Duodenal mucosa (tissue), 2 donors: ENCODE measurements at regions not wholly inside any gene's neighbourhood (a gene's known extent, or its start where the extent isn't known, plus 50 kb on each side); places are given as distances from the start of the nearest gene placed in this dataset.

Source experiments
- H3K27ac ChIP-seq: one replicate; pipeline ENCODE4 v1.7.0; 2013; ENCODE audit warnings: low read depth, low read length
- H3K27me3 ChIP-seq, 2 donors: one replicate each; pipeline ENCODE4 v1.7.0; 2013; ENCODE audit warnings: low read length in 2 of 2, control low read depth in 1 of 2; ENCODE audit not compliant: insufficient read depth in 2 of 2, control insufficient read depth in 1 of 2
- H3K36me3 ChIP-seq, 2 donors: one replicate each; pipeline ENCODE4 v1.7.0; 2013; ENCODE audit warnings: low read length in 2 of 2, control low read depth in 1 of 2; ENCODE audit not compliant: insufficient read depth in 2 of 2, control insufficient read depth in 1 of 2
- H3K4me1 ChIP-seq, 2 donors: one replicate each; pipeline ENCODE4 v1.7.0; 2013; ENCODE audit warnings: low read length in 2 of 2, control low read depth in 1 of 2; ENCODE audit not compliant: insufficient read depth in 2 of 2, control insufficient read depth in 1 of 2
- H3K4me3 ChIP-seq, 2 donors: one replicate each; pipeline ENCODE4 v1.7.0; 2013; ENCODE audit warnings: low read length in 2 of 2, low read depth in 1 of 2
- H3K9ac ChIP-seq, 2 donors: one replicate each; pipeline ENCODE4 v1.7.0; 2013; ENCODE audit warnings: low read length in 2 of 2, low read depth in 1 of 2
- H3K9me3 ChIP-seq, 2 donors: one replicate each; pipeline ENCODE4 v1.7.0; 2013; ENCODE audit warnings: low read length in 2 of 2, control low read depth in 1 of 2; ENCODE audit not compliant: control insufficient read depth in 1 of 2

- H3K9me3 ChIP-seq, result no peaks in the 10 kb centered on the region
- H3K27ac ChIP-seq, result no peak overlapping the region
- H3K9ac ChIP-seq, result no peak overlapping the region
- H3K27me3 ChIP-seq, result peaks cover 0 to 6% of the 10 kb centered on the region in 2 donors
- no peaks in the 10 kb centered on the region for H3K36me3 ChIP-seq
- no peak overlapping the region for H3K4me3 ChIP-seq
- no peaks in the 10 kb centered on the region for H3K4me1 ChIP-seq
Observed at GRCh38 chr2:105626212-105626965, 118.3 kb upstream of the NCK2 start.

GRCh38 chr2:105625632-105626031 is 119.1 kb upstream of the NCK2 start:
- H3K27ac ChIP-seq, result no peak overlapping the region
- no peak overlapping the region for H3K9ac ChIP-seq
- no peaks in the 10 kb centered on the region for H3K9me3 ChIP-seq
- H3K4me3 ChIP-seq, result no peak overlapping the region
- H3K4me1 ChIP-seq, result no peaks in the 10 kb centered on the region
- H3K27me3 ChIP-seq, result peaks cover 0 to 6% of the 10 kb centered on the region in 2 donors
- no peaks in the 10 kb centered on the region for H3K36me3 ChIP-seq

DNA sequence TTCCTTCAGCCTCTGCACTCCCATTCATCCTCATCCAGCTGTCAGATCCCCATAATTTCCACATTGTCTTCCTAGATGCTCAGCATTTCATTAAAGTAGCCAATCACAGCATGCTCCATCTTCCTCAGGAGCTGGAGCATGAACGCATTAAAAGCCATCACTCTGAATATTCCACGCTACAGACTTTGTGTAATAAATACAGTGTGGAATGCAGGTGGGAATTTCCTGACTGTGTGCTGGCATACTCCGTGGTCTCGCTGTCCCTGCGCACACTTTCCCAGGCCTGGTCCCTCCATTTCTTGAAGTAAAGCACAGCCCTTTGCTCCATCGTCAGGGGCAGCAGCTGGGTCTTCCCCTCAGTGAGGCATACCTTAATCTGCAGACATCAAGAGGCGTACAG is 123.7 kb upstream of the NCK2 start:
- Histone ChIP-seq H3K9me3 (no peaks in the 10 kb centered on the region), H3K36me3 (no peaks in the 10 kb centered on the region), H3K4me3 (no peak overlapping the region), H3K27ac (no peak overlapping the region), H3K4me1 (no peaks in the 10 kb centered on the region), H3K27me3 (peaks cover 0 to 3% of the 10 kb centered on the region in 2 donors), H3K9ac (no peak overlapping the region)

GRCh38 chr2:105618351-105618659 is 126.4 kb upstream of the NCK2 start:
- no peak overlapping the region for H3K4me3 ChIP-seq
- no peak overlapping the region for H3K27ac ChIP-seq
- no peaks in the 10 kb centered on the region for H3K27me3 ChIP-seq

DNA sequence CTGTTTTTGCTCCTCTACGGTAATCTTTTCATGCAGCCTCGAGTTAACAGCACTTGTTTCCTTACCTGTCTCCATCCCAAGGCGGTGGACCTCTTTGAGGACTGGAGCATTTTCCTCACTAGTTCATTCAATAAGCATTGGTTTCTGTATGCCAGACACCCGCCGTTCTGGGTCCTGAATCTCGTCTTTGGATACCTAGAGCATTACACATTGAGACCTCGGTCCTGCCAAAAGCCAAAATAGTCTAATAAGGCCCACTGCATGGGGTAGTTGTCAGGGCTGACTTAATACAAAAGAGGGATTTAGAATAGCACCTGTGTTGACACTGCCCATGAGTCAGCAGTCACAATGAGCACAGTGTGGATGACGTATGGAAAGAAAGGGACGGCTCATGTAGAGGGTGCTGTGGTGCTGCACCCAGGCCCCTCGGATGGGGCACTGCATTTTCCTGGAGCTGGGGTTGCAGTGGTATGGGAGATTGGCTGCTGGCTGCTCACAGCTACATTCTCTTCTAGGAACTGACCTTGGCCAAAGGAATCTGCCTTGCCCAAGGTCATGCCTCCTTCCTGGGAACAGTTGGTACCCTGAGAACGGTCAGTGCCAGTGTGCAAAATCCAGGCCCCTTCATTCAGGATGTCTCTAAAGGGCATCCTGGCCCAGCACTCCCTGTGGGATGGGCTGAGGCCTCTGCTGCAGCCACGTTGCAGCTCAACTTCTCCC is 126.9 kb upstream of the NCK2 start:
- Histone ChIP-seq H3K9ac (no peak overlapping the region), H3K36me3 (no peaks in the 10 kb centered on the region), H3K4me1 (peaks cover 9 to 12% of the 10 kb centered on the region in 2 donors), H3K4me3 (no peak overlapping the region), H3K27ac (no peak overlapping the region), H3K9me3 (no peaks in the 10 kb centered on the region), H3K27me3 (no peaks in the 10 kb centered on the region)

More at GRCh38 chr2:105618351-105618659, 126.4 kb upstream of the NCK2 start:
- peaks cover 6 to 9% of the 10 kb centered on the region in 2 donors for H3K4me1 ChIP-seq
- no peaks in the 10 kb centered on the region for H3K36me3 ChIP-seq
- no peak overlapping the region for H3K9ac ChIP-seq
- H3K9me3 ChIP-seq, result no peaks in the 10 kb centered on the region

DNA sequence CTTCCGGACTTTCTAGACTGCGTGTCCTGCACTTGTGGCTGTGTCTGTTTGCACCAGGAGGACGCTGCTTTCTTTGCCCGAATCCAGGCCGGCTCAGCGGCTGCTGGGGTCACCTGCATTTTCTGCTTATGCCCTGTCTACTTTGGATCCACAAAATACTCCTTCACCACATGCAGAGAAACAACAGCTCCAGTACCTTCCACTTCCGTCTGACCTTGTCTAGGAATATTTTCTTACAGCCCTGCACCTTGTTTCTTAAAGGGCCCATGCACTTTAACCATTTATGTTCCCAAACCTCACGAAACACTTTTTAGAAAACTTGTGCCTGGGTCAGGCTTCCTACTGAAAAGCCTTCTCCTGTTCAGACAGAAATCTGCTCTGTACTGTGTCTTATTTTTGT is 129.4 kb upstream of the NCK2 start:
- peak overlapping the region; percentile 68 to 78 for H3K4me3 ChIP-seq
- H3K27ac ChIP-seq, result no peak overlapping the region

DNA sequence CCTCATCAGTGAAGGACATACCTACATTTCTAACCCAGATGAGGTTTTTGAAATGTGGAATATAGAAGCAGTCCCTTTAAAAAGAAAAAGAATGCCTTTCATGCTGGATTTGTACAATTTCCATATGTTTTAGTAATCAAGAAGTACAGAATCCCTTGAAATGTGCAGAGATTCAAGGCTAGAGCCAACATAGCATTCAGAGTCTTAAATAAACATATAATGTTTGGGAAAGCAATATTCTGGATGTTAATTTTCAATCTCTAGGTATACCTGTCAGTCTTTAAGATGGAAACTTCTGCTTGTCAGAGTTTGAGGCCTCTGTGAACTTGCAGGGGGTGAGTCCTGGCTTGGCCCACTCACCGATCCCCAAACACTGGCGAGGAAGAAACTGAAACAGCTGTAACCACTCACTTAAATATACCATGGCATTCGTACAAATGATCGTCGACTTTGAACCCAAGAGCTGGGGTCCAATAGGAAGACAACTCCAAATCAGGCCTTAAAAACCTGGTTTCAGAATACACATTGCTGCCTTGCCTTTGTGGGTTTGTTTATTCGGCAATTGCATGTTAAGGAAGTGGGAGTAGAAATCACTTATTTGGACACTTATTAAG is 132.8 kb upstream of the NCK2 start:
- no peaks in the 10 kb centered on the region for H3K9me3 ChIP-seq
- H3K27ac ChIP-seq, result no peak overlapping the region
- no peaks in the 10 kb centered on the region for H3K27me3 ChIP-seq

More for the DNA sequence above, 129.4 kb upstream of the NCK2 start:
- Histone ChIP-seq H3K36me3 (no peaks in the 10 kb centered on the region), H3K27me3 (no peaks in the 10 kb centered on the region), H3K9ac (peak overlapping the region; percentile 79 to 82), H3K9me3 (no peaks in the 10 kb centered on the region), H3K4me1 (peaks cover 31 to 37% of the 10 kb centered on the region in 2 donors)

GRCh38 chr2:105611333-105611637 is 133.4 kb upstream of the NCK2 start:
- H3K4me3 ChIP-seq, result no peak overlapping the region
- H3K27me3 ChIP-seq, result no peaks in the 10 kb centered on the region
- peaks cover 49 to 56% of the 10 kb centered on the region in 2 donors for H3K4me1 ChIP-seq
- H3K9ac ChIP-seq, result no peak overlapping the region
- no peaks in the 10 kb centered on the region for H3K9me3 ChIP-seq
- no peak overlapping the region for H3K27ac ChIP-seq
- no peaks in the 10 kb centered on the region for H3K36me3 ChIP-seq

More for the DNA sequence above, 132.8 kb upstream of the NCK2 start:
- Histone ChIP-seq H3K36me3 (no peaks in the 10 kb centered on the region), H3K4me1 (peaks cover 49 to 56% of the 10 kb centered on the region in 2 donors), H3K4me3 (peak overlapping the region in 1 of 2 donors; percentile 48), H3K9ac (peak overlapping the region; percentile 10 to 20)

DNA sequence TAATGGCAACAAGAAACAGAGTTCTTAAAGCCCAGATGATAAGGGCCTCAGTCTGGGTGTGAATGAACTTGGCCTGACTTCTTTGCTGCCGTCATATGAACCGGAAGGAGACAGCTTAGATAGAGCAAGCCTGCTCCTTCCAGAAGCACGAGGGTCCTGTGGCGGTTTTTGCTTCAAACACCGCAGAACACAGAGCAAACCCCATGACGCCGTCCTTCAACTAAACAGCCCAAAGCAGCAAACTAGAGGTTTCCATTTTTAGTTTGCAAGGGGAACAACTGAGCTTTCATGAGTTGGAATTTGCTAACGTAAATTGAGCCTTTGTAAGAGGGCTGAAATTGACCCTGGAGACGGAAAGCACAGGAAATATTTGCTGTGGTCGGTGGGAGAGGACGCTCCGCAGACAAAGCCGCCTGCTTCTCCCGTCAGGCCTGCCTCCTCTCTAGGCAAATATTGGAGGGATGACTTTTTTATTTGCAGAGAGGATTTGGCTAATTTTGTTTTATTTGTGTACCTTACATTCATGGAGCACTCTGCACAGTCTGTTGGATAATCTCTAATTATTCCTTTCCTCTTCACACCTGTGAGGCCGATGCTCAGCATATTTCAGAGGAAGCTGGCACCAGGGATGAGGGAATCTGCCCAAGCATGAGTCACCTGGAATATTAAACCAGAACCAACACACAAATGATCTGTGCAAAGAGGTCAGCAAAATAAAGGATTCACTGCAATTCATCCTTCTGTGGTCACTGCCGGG is 134.0 kb upstream of the NCK2 start:
- Histone ChIP-seq H3K27me3 (no peaks in the 10 kb centered on the region), H3K9ac (no peak overlapping the region), H3K4me3 (no peak overlapping the region), H3K36me3 (no peaks in the 10 kb centered on the region), H3K27ac (no peak overlapping the region), H3K9me3 (no peaks in the 10 kb centered on the region), H3K4me1 (peaks cover 47 to 55% of the 10 kb centered on the region in 2 donors)
